ENCODE measurements at regions not wholly inside any gene's neighbourhood (a gene's known extent, or its start where the extent isn't known, plus 50 kb on each side); places are given as distances from the start of the nearest gene placed in this dataset.
"Not testable (repeated sequence)": the region's sequence is repeated elsewhere in the genome, so short reads cannot be mapped to it uniquely, and the experiment has no call there.

- no peak for DNase-seq (ENCODE audit: low spot score)
Observed at GRCh38 chr2:83874712-83875430, 584.2 kb downstream of the SUCLG1 start.

DNA sequence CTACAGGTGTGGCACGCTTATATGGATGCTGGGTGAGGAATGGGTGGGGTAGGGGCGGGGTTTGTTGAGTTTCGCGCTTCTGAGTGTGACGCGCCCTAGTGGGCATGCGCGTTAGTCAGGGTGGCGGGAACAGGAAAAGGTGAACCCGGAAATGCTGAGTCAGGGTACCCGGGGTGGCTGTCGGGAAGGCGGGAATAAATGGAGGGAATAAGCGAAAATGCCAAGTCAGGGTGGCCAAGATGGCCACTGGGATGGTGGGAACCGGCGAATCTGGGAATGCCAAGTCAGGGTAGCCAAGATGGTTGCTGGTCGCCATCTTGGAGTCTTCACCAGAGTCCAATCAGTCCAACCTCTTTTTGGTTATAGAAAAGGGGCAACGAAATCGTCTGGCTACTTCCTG lies 585.0 kb downstream of the SUCLG1 start:
- no peak for DNase-seq (ENCODE audit: low spot score)

DNA sequence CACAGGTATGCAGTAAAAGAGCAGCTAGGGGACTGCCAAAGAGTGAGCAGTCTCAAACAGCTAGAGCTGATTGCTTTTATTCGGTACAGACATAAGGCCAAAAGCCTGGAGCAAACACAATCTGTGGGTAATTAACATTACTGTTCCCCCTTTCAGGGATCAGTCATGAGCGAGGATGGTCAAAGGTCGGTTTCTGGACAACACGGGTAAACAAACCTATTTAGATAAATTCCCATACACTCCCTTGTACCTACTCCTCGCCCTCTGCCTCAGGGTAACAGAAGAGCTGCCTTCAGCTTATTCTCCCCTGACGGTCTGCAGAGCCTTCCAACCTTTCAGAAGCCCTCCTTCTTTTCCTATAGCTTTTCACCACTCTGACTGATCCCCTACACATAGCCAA lies 586.0 kb downstream of the SUCLG1 start:
- no peak for DNase-seq (ENCODE audit: low spot score)

DNA sequence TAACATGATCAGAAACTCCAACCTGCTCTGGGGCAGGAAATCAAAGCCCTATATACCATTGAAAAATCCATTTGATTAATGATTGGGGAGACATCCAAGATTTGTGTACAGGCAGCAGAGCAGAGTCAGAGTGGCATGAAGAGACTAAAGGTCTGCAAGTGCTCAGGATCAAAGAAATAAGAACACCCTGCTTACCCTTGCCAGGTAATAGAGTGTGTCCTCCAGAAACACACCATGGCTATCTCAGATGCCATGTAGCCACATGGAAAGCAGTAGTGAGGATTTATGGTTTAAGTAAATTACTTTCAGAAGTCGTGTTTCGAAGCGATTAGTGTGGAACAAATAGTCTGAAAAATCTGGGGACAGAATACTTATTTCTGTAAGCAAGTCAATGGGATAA lies 592.9 kb downstream of the SUCLG1 start:
- no peak for DNase-seq (ENCODE audit: low spot score)

- no peak for DNase-seq (ENCODE audit: low spot score)
Observed at GRCh38 chr2:83862600-83862999, 596.5 kb downstream of the SUCLG1 start.

- no peak for DNase-seq (ENCODE audit: low spot score)
Observed at GRCh38 chr2:83860320-83860719, 598.8 kb downstream of the SUCLG1 start.

GRCh38 chr2:83859553-83859952 lies 599.5 kb downstream of the SUCLG1 start:
- no peak for DNase-seq (ENCODE audit: low spot score)

GRCh38 chr2:83851066-83851465 lies 608.0 kb downstream of the SUCLG1 start:
- DNase-seq (ENCODE audit: low spot score): no peak

GRCh38 chr2:83850071-83850725 lies 608.9 kb downstream of the SUCLG1 start:
- DNase-seq (ENCODE audit: low spot score): no peak

DNA sequence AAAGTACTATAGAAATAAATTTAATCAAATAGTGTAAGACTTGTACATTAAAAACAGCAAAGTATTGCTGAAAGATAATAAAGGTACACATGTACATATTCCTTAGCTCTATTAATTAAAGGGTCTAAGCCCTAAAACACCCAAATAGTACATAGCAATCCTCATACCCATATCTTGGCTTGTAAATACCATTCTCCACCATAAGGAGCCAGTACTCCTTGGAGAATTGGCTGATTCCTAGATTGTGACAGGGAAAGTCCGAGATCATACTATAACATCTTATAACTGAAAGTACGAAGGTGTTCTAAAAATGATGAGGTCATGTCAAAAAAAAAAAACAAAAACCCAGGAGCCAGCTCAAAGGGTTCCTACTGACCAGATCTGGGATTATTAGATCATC lies 614.6 kb downstream of the SUCLG1 start:
- no peak for DNase-seq (ENCODE audit: low spot score)

- DNase-seq (ENCODE audit: low spot score): no peak
Observed at GRCh38 chr2:83842421-83842820, 616.7 kb downstream of the SUCLG1 start.

DNA sequence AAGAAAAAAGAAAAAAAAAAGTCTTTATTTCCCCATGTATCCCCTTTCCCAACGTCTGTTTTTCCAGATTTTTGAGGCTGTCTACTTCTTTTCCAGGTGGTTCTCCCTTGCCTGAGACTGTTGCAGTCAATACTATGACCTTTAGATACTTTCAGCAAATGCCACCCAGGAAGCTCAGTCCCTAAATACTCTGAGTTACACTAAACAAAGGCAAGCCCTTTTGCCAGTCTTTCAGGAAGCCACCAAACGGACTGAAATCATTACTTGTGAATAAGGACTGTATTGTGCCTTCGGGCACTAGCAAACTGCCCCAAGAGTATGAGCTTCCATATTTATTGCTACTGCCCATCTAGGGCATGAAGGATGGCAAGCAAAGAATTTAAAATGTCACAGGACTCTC lies 621.3 kb downstream of the SUCLG1 start:
- no peak for DNase-seq (ENCODE audit: low spot score)

DNA sequence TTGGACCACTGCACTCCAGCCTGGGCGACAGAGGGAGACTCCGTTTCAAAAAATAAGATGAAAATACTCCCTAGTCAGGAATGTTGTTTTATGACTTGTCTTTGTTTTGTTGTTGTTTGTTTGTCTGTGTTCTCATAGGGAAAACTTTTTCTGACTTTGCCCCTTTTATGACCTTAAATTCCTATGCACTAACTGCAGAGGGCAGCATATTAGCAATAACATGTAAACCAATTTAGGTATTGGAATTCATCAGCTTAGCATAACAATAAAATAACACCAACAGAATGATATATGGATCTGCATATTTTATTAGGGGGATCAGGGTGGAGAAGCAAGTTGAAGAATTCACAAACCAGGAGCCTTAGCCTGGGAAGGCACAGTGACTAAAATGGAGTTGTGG lies 631.5 kb downstream of the SUCLG1 start:
- DNase-seq (ENCODE audit: low spot score): no peak

GRCh38 chr2:83826577-83826976 lies 632.5 kb downstream of the SUCLG1 start:
- no peak for DNase-seq (ENCODE audit: low spot score)

DNA sequence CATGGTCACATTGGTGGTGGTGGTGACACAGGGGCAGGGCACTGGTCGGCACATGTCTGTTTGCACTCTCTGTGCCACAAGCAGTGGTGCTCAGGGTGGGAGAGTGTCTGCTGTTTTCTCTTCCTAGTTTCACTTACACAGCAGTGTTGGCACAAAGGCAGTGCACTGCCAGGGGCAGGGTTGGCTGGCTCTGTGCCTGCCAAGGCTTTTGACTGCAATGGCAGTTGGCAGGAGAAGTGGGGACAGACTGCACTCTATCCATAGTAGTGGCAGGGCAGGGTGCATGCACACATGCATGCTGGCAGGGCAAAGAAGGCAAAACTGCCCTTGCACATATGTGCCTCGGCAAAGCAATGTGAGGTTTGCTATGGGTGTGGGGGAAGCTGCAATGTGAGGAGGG lies 635.9 kb downstream of the SUCLG1 start:
- no peak for DNase-seq (ENCODE audit: low spot score)

- no peak for DNase-seq (ENCODE audit: low spot score)
Observed at GRCh38 chr2:83817511-83817910, 641.6 kb downstream of the SUCLG1 start.

- no peak for DNase-seq (ENCODE audit: low spot score)
Observed at GRCh38 chr2:83808878-83809277, 650.2 kb downstream of the SUCLG1 start.

DNA sequence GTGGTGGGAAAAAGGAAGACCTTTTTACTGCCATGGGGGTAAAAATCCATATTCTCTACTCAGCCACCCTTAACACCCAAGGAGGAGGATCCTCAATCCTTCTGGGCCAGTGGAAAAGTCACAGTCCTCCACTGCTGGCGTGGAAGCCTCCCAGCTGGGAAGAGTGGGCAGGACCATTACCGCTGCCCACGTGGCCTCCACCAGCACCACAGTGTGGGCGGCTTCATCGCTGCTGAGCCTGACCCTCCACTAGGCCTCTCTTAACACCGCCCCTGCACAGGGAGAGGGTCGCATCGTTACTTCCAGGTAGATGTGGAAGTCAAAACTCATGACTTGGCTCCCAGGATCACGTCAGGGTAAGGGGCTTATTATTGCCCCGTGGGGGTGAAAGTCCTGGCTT lies 656.5 kb downstream of the SUCLG1 start:
- no peak for DNase-seq (ENCODE audit: low spot score)

DNA sequence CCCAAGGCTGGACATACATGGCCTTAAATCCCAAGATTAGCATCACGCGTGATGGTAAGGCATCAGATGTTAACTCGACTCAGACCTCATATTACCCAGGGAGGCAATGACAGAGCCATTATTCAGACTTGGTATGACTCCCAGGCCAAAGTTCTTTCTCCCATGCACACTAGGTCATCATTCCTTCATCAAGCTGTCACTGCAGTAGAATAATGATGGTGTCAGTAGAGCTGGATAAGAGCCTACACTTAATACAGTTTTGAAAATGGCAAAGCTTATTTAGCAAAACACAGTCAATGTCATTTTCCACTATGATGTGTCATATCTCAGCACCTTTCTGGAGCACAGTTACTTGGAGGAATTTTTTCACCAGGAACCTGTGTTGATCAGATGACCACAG lies 663.3 kb downstream of the SUCLG1 start:
- DNase-seq (ENCODE audit: low spot score): no peak

DNA sequence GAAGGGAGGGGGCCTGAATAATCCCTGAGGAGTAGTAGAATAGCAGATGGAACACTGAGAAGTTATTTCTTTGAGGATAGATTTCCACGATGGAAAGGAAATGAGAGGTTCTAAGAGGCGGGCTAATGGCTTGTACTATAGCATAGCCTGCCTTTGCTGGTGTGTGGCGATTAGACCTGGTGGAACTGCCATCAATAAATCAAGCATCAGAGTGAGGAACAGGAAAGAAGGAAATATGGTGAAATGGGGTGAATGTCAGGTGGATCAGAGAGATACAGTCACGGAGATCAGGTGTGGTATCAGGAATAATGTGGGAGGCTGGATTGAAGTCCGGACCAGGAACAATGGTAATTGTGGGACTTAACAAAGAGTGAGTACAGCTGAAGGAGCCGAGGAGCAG lies 668.6 kb downstream of the SUCLG1 start:
- not testable (repeated sequence) for DNase-seq (ENCODE audit: low spot score)

GRCh38 chr2:83789674-83790073 lies 669.4 kb downstream of the SUCLG1 start:
- DNase-seq (ENCODE audit: low spot score): not testable (repeated sequence)

DNA sequence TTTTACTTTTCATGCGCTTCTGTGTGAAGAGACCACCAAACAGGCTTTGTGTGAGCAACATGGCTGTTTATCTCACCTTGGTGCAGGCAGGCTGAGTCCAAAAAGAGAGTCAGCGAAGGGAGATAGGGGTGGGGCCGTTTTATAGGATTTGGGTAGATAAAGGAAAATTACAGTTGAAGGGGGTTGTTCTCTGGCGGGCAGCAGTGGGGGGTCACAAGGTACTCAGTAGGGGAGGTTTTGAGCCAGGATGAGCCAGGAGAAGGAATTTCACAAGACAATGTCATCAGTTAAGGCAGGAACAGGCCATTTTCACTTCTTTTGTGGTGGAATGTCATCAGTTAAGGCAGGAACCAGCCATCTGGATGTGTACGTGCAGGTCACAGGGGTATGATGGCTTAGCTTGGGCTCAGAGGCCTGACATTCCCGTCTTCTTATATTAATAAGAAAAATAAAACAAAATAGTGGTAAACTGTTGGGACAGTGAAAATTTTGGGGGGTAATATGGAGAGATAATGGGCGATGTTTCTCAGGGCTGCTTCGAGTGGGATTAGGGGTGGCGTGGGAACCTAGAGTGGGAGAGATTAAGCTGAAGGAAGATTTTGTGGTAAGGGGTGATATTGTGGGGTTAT lies 670.0 kb downstream of the SUCLG1 start:
- DNase-seq (ENCODE audit: low spot score): not testable (repeated sequence)

DNA sequence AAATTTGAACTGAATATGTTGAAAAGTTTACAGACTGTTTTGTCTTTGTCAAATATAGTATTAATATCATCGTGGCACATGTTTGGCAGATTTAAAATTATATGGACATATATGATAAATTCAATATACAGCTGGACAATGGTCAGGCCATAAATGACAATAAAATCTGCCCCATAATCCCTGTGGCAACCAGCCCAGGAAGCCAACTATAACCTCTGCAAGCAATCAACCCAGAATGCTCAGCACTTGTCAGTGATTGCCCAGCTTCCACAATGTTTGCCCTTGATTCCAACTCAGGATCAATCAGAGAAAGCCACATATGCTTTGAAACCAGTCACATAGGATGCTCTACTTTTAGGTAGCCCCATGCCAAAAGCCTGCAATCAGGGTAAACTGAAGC lies 671.9 kb downstream of the SUCLG1 start:
- DNase-seq (ENCODE audit: low spot score): no peak

- DNase-seq (ENCODE audit: low spot score): no peak
Observed at GRCh38 chr2:83786140-83786539, 672.9 kb downstream of the SUCLG1 start.
